Stimulated activated CD4-positive, alpha-beta T cell treated with anti-CD3 and anti-CD28 coated beads, Interleukin-2, amount 100 ng/mL, for 24 hours (primary cell): ENCODE measurements at regions not wholly inside any gene's neighbourhood (a gene's known extent, or its start where the extent isn't known, plus 50 kb on each side); places are given as distances from the start of the nearest gene placed in this dataset.

Source experiments
- DNase-seq, 2 donors: peaks; one replicate each; pipeline ENCODE4 v3.0.0-alpha.2; 2020

DNA sequence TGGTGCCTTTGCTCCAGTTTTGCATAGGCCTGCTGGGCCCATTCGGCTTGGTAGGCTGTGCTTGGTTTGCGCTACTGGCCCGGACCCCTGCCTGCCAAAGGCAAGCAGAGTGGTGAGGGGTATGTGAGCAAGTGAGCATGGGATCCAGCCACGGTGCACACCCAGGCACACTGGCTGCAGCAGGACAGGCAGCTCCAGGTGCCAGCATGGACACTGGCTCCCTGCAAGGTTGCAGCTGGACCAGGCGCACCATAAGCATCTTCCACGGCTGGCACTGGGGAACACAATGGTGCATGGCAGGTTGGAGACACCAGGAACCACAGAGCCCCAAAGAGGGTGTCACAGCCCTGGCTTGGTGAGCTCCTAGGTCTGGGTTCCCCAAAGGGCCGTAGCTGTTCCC, 693.5 kb upstream of the PTBP2 start:
- DNase-seq, result no peak

DNA sequence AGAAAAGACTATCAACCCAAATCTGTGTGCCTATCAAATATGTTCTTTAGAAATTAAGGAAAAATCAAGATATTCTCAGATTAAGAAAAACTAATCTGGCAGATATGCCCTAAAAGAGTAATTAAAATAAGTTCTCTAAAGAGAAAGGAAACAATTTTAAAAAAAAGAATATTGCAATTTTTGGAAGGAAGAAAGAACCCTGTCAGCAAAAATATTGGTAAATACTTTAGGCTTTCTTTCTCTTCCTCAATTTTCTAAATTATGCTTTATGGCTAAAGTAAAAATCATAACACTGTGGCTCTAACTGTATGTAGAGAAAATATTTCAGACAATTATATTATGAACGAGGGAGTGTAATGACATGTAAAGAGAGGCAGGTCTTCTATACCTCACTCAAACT, 691.3 kb upstream of the PTBP2 start:
- no peak for DNase-seq

- DNase-seq, result no peak
Observed at GRCh38 chr1:96034006-96034405, 687.6 kb upstream of the PTBP2 start.

DNA sequence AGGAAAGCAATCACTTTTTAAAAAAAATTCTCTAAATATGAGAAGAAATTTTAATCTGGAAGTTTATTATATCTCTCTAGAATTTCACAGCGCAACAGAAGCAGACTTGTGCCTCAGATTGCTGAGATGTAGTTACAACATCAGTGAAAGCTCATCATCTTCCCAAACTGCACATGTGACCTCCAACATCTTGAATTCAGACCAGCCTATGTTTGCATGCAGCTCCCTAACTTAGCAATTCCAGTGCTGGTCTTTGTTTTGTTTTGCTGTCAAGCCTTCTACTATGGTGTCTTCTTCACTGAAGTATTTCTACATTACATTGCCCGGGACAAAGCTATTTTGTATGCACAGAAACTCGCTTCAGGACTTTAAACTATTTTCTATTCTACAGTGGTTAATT, 684.8 kb upstream of the PTBP2 start:
- no peak for DNase-seq

DNA sequence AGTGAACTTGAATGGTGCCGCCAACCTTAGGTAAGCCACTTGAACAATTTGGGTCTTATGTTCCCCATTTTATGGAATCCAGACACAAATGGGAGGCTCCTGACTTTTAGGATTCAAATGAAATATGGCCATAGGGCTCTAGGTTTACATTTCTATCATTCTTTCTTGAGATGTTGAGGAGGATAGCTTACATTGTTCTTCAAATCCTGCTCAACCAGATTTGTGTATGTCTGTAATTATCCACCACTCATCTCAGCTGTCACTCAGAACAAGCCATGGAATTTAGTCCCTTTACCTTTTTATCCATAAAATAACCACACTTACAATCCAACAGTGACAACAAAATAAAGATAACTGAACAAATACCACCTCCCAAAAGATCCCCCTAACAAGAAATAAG, 682.9 kb upstream of the PTBP2 start:
- DNase-seq, result no peak

DNA sequence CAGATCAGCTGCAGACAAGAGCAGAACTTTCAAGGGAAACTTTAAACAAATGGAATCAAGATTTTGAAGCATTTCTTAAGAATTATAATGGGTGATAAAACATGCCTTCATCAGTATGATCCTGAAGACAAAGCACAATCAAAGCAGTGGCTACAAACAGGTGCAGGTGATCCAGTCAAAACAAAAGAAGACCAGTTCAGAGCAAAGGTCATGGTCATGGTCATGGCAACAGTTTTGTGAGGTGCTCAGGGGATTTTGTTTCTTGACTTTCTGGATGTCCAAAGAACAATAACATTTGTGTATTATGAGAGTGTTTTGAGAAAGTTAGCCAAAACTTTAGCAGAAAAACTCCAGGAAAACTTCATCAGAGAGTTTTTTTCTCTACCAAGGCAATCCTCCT, 681.7 kb upstream of the PTBP2 start:
- no peak for DNase-seq

DNA sequence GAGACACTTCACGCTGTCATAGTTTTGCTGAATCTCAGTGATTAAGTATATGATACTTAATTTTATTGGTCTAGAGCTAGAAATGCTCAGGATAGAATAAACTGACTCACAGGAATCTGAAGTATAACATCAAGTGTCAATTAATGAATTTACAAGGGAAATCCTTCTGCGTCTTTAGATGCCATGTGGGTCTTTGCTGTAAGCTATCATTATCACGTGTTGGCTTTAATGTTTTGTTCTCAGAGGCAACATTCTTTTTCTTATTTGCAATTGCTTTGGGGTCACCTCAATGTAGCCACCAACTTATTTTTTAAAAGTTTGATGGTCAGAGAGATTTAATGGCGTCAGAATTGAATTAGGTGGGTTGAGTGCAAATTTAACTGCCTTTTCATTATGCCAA, 680.1 kb upstream of the PTBP2 start:
- DNase-seq, result no peak

DNA sequence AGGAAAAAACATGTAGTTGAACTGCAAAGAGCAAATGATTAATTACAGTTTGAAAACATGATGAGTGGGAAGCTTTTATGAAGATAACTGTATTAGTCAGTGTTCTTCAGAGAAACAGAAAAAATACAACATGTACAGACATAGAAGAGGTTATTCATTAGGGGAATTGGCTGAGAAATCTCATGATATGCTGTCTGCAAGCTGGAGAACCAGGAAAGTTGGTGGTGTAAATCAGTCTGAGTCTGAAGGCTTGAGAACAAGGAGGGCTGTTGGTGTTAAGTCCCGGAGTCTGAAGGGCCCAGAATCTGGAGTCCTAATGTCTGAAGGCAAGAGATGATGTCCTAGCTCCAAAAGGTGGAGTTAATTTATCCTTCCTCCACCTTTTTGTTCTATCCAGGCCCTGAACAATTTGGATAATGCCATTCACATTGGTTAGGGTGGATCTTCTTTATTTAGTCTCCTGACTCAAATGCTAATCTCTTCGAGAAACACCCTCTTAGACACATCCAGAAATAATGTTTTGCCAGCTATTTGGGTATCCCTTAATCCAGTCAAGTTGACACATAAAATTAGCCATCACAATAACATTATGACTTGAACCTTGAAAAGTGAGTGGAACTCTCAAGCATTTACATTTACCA, 672.9 kb upstream of the PTBP2 start:
- no peak for DNase-seq

DNA sequence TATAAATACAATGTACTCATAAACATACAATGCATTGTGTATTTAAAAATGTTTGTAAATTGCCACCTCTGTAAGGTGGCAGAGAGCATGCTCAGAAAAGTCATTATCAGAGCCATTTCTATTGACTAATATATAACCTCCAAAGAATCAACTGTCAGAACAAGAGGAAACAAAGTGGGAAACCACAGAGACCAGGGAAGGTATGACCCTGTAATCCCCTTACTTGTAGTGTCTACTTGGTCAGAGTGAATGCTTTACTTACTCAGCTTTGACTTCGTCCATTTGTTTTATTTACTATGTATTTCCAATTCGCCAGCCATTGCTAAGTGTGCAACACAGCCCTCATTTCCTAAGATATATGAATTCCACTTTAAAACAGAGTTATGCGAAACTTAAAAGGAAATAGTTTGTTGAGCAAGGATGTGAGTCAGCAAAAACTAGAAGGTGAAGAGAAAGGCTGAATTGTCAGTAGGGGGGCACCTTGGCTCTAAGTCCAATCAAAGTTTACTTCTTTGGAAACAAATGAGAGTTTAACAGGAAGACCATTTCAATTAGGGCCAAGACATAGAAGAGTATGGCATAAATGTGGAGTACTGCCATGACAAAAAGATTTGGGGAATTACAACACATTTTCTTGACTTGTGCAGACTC, 671.7 kb upstream of the PTBP2 start:
- no peak for DNase-seq

- no peak for DNase-seq
Observed at GRCh38 chr1:96059276-96059675, 662.3 kb upstream of the PTBP2 start.

DNA sequence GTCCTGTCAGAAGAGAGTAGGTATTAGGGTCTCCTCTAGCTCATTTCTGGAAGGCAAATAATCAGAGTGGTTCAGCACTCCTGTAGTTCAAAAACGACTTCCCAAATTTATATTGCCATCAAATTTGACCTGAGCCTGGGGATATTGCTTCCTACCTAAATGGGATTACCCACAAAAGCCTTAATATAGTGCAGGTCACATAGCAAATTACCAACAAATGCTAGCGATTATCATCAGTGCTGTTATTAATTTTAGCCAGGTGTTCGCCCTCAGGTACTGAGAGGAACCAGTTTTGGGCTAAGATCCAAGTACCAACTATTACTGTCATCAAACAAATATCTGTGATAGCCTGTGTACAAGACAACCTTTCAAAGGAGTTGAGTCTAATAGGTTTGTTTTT, 661.8 kb upstream of the PTBP2 start:
- DNase-seq, result no peak

DNA sequence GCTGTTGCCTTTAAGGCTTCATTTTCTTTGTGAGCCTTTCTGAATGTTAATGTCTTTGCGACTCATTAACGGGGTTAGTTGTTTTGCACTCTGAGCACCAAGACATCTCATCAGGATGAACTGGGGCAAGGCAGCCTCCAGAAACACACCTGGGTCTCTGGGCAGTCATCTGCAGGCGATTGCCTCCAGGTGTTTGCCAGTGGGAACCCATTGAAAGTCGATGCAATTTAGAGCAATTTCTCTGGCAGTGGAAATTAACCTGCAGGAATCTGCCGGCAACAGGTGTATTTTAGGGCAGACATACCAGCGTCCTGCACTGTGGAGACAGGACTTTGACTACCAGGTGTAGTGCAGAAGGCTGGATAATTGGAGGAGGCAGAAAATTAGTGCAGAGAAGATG, 661.0 kb upstream of the PTBP2 start:
- DNase-seq, result no peak

GRCh38 chr1:96072021-96072420, 649.6 kb upstream of the PTBP2 start:
- DNase-seq, result no peak

- no peak for DNase-seq
Observed at GRCh38 chr1:96073100-96073499, 648.5 kb upstream of the PTBP2 start.

DNA sequence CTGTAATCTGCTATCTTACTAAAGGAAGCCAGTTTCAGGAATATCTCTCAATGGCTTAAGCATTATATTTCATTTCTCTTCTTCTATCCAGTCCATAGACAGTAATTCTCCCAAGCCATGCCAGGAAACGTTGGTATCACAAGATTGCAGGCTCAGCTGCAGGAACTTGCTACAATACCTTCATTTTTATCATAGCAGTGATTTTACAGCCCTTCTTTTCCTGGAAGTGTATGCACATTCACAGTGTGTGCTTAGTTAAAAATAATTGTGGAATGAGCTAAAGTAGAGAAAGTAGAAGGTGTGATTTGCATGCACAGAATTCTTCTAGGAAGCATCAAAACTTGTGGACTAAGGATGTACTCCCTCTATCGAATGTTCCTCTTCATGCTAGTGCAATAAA, 647.2 kb upstream of the PTBP2 start:
- no peak for DNase-seq

GRCh38 chr1:96074876-96075577, 646.6 kb upstream of the PTBP2 start:
- no peak for DNase-seq

GRCh38 chr1:96075704-96076455, 645.7 kb upstream of the PTBP2 start:
- DNase-seq, result no peak

DNA sequence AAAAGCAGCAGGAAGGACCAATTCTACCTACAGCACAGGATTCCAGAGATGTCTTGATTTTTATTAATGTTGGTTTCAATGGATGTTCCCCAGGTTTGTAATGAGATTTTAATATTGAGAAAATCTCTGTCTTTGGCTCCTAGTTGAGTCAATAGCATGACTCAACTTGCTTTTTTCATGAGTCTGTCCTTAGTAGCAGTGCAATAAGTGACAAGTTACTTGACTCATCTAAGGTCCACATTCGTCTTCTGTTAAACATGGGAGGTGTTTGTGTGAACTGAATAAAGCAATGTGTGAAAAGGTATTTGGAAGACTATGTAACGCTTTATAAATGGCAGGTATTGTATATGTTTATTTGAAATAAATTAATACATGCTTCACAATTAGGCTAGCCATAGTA, 645.0 kb upstream of the PTBP2 start:
- no peak for DNase-seq

GRCh38 chr1:96079581-96079980, 642.0 kb upstream of the PTBP2 start:
- no peak for DNase-seq

DNA sequence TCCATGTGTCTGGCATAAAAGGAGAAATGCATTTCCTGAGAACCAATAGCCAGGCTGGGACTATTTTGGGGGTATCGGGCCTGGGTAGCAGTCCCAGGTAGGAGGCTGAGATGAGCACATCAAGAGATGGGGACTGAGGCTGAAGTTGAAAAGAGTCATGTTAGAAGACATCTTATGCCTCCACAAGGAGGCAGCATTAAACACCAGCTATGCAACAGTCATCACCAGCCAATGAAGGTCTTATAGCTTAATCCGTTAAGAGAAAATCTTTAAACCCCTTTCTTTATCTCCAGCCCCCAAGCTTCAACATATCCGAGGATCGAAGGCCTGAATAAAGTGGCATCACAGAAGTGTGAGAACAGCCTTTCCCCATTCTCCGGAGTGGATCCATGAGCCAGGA, 640.7 kb upstream of the PTBP2 start:
- no peak for DNase-seq

DNA sequence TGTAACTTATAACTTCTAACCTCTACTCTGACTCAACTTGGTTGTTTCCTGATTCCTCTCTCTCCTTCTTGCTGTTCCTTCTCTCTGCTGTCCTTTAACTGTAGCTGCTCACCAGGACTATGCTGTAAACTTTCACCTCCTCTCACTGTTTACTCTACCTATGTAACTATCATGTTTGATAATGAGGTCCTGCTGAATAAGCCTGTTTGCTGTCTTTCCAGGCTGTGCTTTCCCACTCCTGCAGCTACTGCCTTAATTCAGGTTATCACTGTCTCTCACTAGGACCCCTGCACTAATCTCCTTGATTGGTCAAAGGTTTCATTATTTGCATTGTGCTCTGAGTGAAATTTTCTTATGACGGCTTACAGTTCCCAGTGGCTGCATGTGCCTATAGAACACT, 633.9 kb upstream of the PTBP2 start:
- DNase-seq, result no peak

DNA sequence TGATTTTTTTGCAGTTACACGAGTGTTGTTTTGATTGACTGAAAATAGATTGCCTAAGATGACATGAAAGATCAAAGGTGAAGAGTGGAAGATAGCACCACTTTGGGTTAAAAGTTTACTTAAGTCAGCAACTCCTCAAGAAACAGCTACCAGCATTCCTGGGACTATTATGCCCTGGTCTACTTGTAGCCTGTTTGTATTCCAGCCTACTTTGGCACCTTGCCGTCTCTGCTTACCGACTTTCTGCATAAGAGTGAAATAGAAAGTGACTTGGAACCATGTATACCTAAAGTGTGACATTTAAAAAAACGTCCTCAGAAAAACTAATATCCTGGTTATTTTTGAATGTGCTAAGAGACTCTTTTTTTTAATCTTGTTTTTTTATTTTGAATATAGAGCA, 631.5 kb upstream of the PTBP2 start:
- no peak for DNase-seq

DNA sequence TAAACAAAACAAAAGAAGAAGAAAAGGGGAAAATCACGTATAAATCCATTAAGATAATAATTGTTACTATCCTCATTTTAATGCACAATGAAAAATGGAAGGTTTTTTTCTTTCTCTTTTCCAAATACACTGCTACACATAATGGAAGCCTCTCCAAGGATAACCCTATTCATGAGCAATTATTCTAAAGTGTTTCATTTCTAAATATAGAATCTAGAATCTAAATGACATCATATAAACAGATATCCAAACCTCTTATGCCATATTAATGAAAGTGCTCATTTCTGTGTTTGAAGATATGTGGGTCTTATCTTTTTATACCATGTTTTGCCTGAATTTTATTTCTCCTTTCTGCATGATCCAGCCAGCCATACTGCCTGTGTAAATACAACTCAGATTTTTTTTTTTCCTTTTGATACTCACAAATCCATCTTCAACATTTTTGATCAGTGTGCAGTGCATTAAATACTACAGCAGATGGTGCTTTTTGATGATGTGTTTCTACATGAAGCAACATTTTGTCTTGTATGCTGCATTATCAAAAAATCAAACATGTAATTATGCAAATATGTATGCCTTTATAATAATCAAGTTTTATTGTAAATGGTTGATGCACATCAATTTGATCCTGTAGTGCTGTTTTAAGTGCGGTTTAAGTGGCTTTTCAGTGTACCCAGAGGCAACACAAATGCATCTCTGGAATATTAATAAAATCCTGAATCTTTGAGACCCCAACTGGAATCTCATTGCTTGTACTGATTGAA, 625.6 kb upstream of the PTBP2 start:
- no peak for DNase-seq
